Fibroblast of lung (primary cell): ENCODE measurements at regions not wholly inside any gene's neighbourhood (a gene's known extent, or its start where the extent isn't known, plus 50 kb on each side); places are given as distances from the start of the nearest gene placed in this dataset.
A peak's percentile ranks its signal among the peaks of the same experiment; 100 is the strongest.

Experiments
- DNase-seq, 2 donors: peaks; one replicate each; pipeline versions ENCODE4 v3.0.0 to v3.0.0-alpha.2; 2010; ENCODE audit warnings: low read depth in 2 of 2
- H2AFZ ChIP-seq: 2 replicates; pipeline ENCODE4 v1.5.1; 2012; ENCODE audit warnings: low read length, control low read depth, inconsistent platforms
- H3K27ac ChIP-seq: 2 replicates; pipeline ENCODE4 v1.5.1; 2011; ENCODE audit warnings: low read length, control low read depth; ENCODE audit not compliant: insufficient read depth
- H3K27me3 ChIP-seq: 2 replicates; pipeline ENCODE4 v1.5.1; 2011; ENCODE audit warnings: mild to moderate bottlenecking, low read length; ENCODE audit not compliant: control insufficient read depth, insufficient read depth
- H3K36me3 ChIP-seq: 2 replicates; pipeline ENCODE4 v1.5.1; 2011; ENCODE audit warnings: low read length; ENCODE audit not compliant: control insufficient read depth, insufficient read depth
- H3K4me1 ChIP-seq: 2 replicates; pipeline ENCODE4 v1.5.1; 2011; ENCODE audit warnings: low read length; ENCODE audit not compliant: control insufficient read depth, insufficient read depth; ENCODE audit errors: extremely low read depth
- H3K4me2 ChIP-seq: 2 replicates; pipeline ENCODE4 v1.5.1; 2011; ENCODE audit warnings: low read length, control low read depth; ENCODE audit not compliant: insufficient read depth; ENCODE audit errors: extremely low read depth
- H3K4me3 ChIP-seq, 4 experiments: fragments of 200-600 bp in 1 of 4; sonication (generic) in 1 of 4; replicated peaks in 1 of 4; 2 replicates each; pipeline ENCODE4 v1.5.1; 2011 to 2016; ENCODE audit warnings: low read length in 4 of 4, low read depth in 3 of 4, mild to moderate bottlenecking in 3 of 4, control low read depth in 2 of 4, inconsistent platforms in 1 of 4, mixed read lengths in 1 of 4; ENCODE audit not compliant: insufficient read depth in 1 of 4; ENCODE audit errors: control extremely low read depth in 1 of 4
- H3K79me2 ChIP-seq: 2 replicates; pipeline ENCODE4 v1.5.1; 2012; ENCODE audit warnings: mild to moderate bottlenecking, low read length, inconsistent platforms; ENCODE audit not compliant: control insufficient read depth, insufficient read depth
- H3K9ac ChIP-seq: 2 replicates; pipeline ENCODE4 v1.5.1; 2011; ENCODE audit warnings: mild to moderate bottlenecking, low read length, control low read depth; ENCODE audit not compliant: insufficient read depth
- H3K9me3 ChIP-seq: 2 replicates; pipeline ENCODE4 v1.5.1; 2012; ENCODE audit warnings: low read depth, low read length; ENCODE audit not compliant: control insufficient read depth, insufficient read depth
- H4K20me1 ChIP-seq: 2 replicates; pipeline ENCODE4 v1.5.1; 2011; ENCODE audit warnings: low read length; ENCODE audit not compliant: control insufficient read depth, insufficient read depth; ENCODE audit errors: extremely low read depth
- CTCF ChIP-seq, 2 donors: IDR thresholded peaks in 1 of 2; conservative IDR thresholded peaks in 1 of 2; 1 replicate in 1 of 2; 2 replicates in 1 of 2; pipeline ENCODE4 v1.5.1; 2011 to 2012; ENCODE audit warnings: low read length in 2 of 2, control low read depth in 1 of 2, inconsistent platforms in 1 of 2, low read depth in 1 of 2, mild to moderate bottlenecking in 1 of 2
- EZH2 ChIP-seq: IDR thresholded peaks from 2 replicates; pipeline ENCODE4 v1.5.1; 2012; ENCODE audit warnings: low read length, control low read depth, mild to moderate bottlenecking; ENCODE audit errors: missing control alignments

DNA sequence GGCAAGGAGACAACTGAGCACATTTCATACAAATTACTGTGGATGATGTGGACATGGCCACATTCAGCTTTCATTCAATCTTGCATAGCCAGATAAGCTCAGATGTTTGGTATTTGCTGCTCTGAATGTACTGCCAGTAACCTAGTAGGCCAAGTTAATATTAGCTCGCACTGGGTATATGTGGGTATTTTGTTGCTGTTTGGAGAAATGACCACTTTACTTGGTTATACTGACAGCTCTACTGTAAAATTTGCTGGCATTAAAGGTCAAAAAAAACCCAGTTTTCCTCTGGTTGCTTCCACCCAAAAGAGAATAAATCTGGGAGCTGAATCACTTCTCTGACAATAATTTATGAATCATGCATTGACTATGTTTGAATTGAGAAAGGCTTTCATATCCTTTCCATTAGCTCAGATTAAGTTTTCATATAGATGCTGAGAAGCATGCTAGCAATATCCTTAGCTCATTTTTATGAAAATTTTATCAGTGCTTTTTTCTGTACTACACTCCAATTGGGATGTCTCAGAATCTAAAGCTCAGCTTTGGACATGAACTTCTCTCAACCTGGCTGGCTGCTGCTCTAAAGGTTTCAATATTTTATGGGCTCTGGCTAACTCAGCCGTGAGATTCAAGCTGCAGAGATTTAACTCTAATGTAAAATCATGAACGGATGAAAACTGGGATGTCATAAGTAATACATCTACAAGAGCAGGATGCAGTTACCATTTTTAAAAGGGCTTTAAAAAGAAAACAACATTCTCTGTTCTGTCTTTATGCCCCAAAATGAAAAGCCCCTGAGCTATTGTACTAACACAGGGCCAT lies 330.0 kb downstream of the BARHL2 start:
- Histone ChIP-seq H3K27ac (no peak overlapping the region), H3K4me3 (no peak overlapping the region), H2AFZ (no peak overlapping the region), H3K36me3 (no peaks in the 10 kb centered on the region), H3K79me2 (no peaks in the 10 kb centered on the region), H4K20me1 (no peaks in the 10 kb centered on the region), H3K9ac (no peak overlapping the region), H3K4me1 (no peaks in the 10 kb centered on the region), H3K4me2 (no peak overlapping the region), H3K9me3 (no peaks in the 10 kb centered on the region), H3K27me3 (no peaks in the 10 kb centered on the region)
- no peak for TF ChIP-seq EZH2
- TF ChIP-seq CTCF (conservative IDR thresholded peaks at IDR 0.05 in 1 of 2, IDR thresholded peaks at IDR 0.05 in 1 of 2; ENCODE audit: low read depth in 1 of 2, low read length in 2 of 2), result no peak
- DNase-seq, result peak; percentile 11 to 80

- no peak for DNase-seq
- H3K9ac ChIP-seq, result no peak overlapping the region
- no peak overlapping the region for H3K4me3 ChIP-seq
- H3K9me3 ChIP-seq, result no peaks in the 10 kb centered on the region
- no peak overlapping the region for H2AFZ ChIP-seq
- TF ChIP-seq EZH2, result no peak
- no peak for TF ChIP-seq CTCF (conservative IDR thresholded peaks at IDR 0.05 in 1 of 2, IDR thresholded peaks at IDR 0.05 in 1 of 2; ENCODE audit: low read depth in 1 of 2, low read length in 2 of 2)
- no peaks in the 10 kb centered on the region for H3K27me3 ChIP-seq
- H3K4me2 ChIP-seq, result no peak overlapping the region
- H3K79me2 ChIP-seq, result no peaks in the 10 kb centered on the region
- no peaks in the 10 kb centered on the region for H3K36me3 ChIP-seq
- no peaks in the 10 kb centered on the region for H4K20me1 ChIP-seq
- H3K4me1 ChIP-seq, result no peaks in the 10 kb centered on the region
- no peak overlapping the region for H3K27ac ChIP-seq
Observed at GRCh38 chr1:90384193-90384592, 332.9 kb downstream of the BARHL2 start.

- no peak for TF ChIP-seq EZH2
- no peak for TF ChIP-seq CTCF (conservative IDR thresholded peaks at IDR 0.05 in 1 of 2, IDR thresholded peaks at IDR 0.05 in 1 of 2; ENCODE audit: low read depth in 1 of 2, low read length in 2 of 2)
- Histone ChIP-seq H3K4me1 (no peaks in the 10 kb centered on the region), H3K27ac (no peak overlapping the region), H3K9me3 (no peaks in the 10 kb centered on the region), H3K27me3 (no peaks in the 10 kb centered on the region), H3K79me2 (no peaks in the 10 kb centered on the region), H4K20me1 (no peaks in the 10 kb centered on the region), H2AFZ (no peak overlapping the region), H3K4me3 (no peak overlapping the region), H3K36me3 (no peaks in the 10 kb centered on the region), H3K9ac (no peak overlapping the region), H3K4me2 (no peak overlapping the region)
- DNase-seq, result no peak
Observed at GRCh38 chr1:90382161-90382560, 334.9 kb downstream of the BARHL2 start.
